SK-N-SH (cell line): ENCODE measurements at regions not wholly inside any gene's neighbourhood (a gene's known extent, or its start where the extent isn't known, plus 50 kb on each side); places are given as distances from the start of the nearest gene placed in this dataset.

Source experiments
- CTCF ChIA-PET: fragments of 300-600, 350-600 bp; formaldehyde crosslinking; extraction: SDS; loops from one replicate; lab custom pipeline; 2021; lab: Yijun Ruan, JAX
- POLR2A ChIA-PET: fragments of 350-600 bp; sonication (Branson Sonifier 250); formaldehyde crosslinking; extraction: SDS; loops from one replicate; lab custom pipeline; 2020; ENCODE audit warnings: antibody characterized with exemption, inconsistent platforms; lab: Yijun Ruan, JAX
- DNase-seq: peaks from one replicate; pipeline ENCODE4 v3.0.0; 2012
- H2AFZ ChIP-seq: fragments of 200-600 bp; sonication (generic); 2 replicates; pipeline ENCODE4 v1.8.1; 2016; ENCODE audit warnings: antibody characterized with exemption, mild to moderate bottlenecking, low read depth
- H3F3A ChIP-seq: fragments of 200-600 bp; sonication (generic); replicated peaks from 2 replicates; pipeline ENCODE3; 2016; ENCODE audit warnings: antibody characterized with exemption, mild to moderate bottlenecking; ENCODE audit not compliant: insufficient read depth
- H3K27ac ChIP-seq, 2 experiments: fragments of 200-500 bp in 1 of 2; fragments of 200-600 bp in 1 of 2; sonication (Bioruptor generic) in 1 of 2; sonication (generic), shearing (Covaris generic) in 1 of 2; 2 replicates each; pipeline versions ENCODE4 v1.5.1 to v1.6.1; 2014 to 2016; ENCODE audit warnings: low read depth in 2 of 2, inconsistent platforms in 1 of 2, low read length in 1 of 2, mild to moderate bottlenecking in 1 of 2, mixed read lengths in 1 of 2
- H3K27me3 ChIP-seq: fragments of 200-600 bp; sonication (generic), shearing (Covaris generic); 2 replicates; pipeline ENCODE4 v1.6.1; 2016; ENCODE audit warnings: mixed run types; ENCODE audit not compliant: insufficient read depth
- H3K36me3 ChIP-seq, 2 experiments: fragments of 200-500 bp in 1 of 2; fragments of 200-600 bp in 1 of 2; sonication (Bioruptor generic) in 1 of 2; sonication (generic) in 1 of 2; replicated peaks in 1 of 2; 2 replicates each; pipeline versions ENCODE3 to v1.5.1; 2014 to 2016; ENCODE audit warnings: low read length in 1 of 2, mild to moderate bottlenecking in 1 of 2; ENCODE audit not compliant: insufficient read depth in 2 of 2, control insufficient read depth in 1 of 2
- H3K4me1 ChIP-seq, 2 experiments: fragments of 200-500 bp in 1 of 2; fragments of 200-600 bp in 1 of 2; sonication (Bioruptor generic) in 1 of 2; sonication (generic), shearing (Covaris generic) in 1 of 2; 2 replicates each; pipeline versions ENCODE4 v1.5.1 to v1.6.1; 2014 to 2016; ENCODE audit warnings: low read depth in 1 of 2, low read length in 1 of 2, mixed run types in 1 of 2; ENCODE audit not compliant: insufficient read depth in 2 of 2, control insufficient read depth in 1 of 2
- H3K4me2 ChIP-seq: fragments of 200-600 bp; sonication (generic), shearing (Covaris generic); 2 replicates; pipeline ENCODE4 v1.6.1; 2017; ENCODE audit warnings: mixed run types
- H3K4me3 ChIP-seq, 2 experiments: fragments of 200-500 bp in 1 of 2; fragments of 200-600 bp in 1 of 2; sonication (Bioruptor generic) in 1 of 2; sonication (generic), shearing (Covaris generic) in 1 of 2; 2 replicates each; pipeline versions ENCODE4 v1.5.1 to v1.8.1; 2014 to 2016; ENCODE audit warnings: low read depth in 2 of 2, inconsistent platforms in 1 of 2, low read length in 1 of 2, mild to moderate bottlenecking in 1 of 2, mixed read lengths in 1 of 2, moderate library complexity in 1 of 2
- H3K79me2 ChIP-seq: fragments of 200-600 bp; sonication (generic); 2 replicates; pipeline ENCODE4 v1.8.1; 2017; ENCODE audit warnings: mild to moderate bottlenecking; ENCODE audit not compliant: insufficient read depth
- H3K9ac ChIP-seq: fragments of 200-600 bp; sonication (generic); 2 replicates; pipeline ENCODE4 v1.6.1; 2017; ENCODE audit warnings: mixed run types
- H3K9me2 ChIP-seq: fragments of 200-600 bp; sonication (generic); 2 replicates; pipeline ENCODE4 v1.6.1; 2017; ENCODE audit warnings: mixed run types
- H3K9me3 ChIP-seq: fragments of 200-600 bp; sonication (generic); 2 replicates; pipeline ENCODE4 v1.6.1; 2017; ENCODE audit warnings: mixed run types, mild to moderate bottlenecking, moderate library complexity
- H4K20me1 ChIP-seq: fragments of 200-600 bp; sonication (generic); 2 replicates; pipeline ENCODE4 v1.6.1; 2017; ENCODE audit warnings: mild to moderate bottlenecking, mixed run types; ENCODE audit not compliant: insufficient read depth
- EP300 ChIP-seq, 2 experiments: IDR thresholded peaks; 2 replicates each; pipeline versions ENCODE4 v1.4.0 to v1.6.1; 2012; ENCODE audit warnings: borderline replicate concordance in 1 of 2, low read depth in 1 of 2, low read length in 1 of 2
- RCOR1 ChIP-seq: fragments of 150-350 bp; IDR thresholded peaks from 2 replicates; pipeline ENCODE4 v1.6.1; 2017; ENCODE audit warnings: antibody characterized with exemption, low read length
- RXRA ChIP-seq: IDR thresholded peaks from 2 replicates; pipeline ENCODE4 v1.4.0; 2012; ENCODE audit warnings: low read depth, mild to moderate bottlenecking, borderline replicate concordance
- SIN3A ChIP-seq: IDR thresholded peaks from 2 replicates; pipeline ENCODE4 v1.6.1; 2012; ENCODE audit warnings: low read depth, mild to moderate bottlenecking, low read length, moderate library complexity, borderline replicate concordance
- USF1 ChIP-seq: IDR thresholded peaks from 2 replicates; pipeline ENCODE4 v1.4.0; 2012; ENCODE audit warnings: low read depth, borderline replicate concordance
- WGBS: methylation state at CpG from one replicate; pipeline ENCODE4 v1.1.6; 2017; ENCODE audit warnings: low lambda C conversion rate; 5-methylcytosine and 5-hydroxymethylcytosine counted together

DNA sequence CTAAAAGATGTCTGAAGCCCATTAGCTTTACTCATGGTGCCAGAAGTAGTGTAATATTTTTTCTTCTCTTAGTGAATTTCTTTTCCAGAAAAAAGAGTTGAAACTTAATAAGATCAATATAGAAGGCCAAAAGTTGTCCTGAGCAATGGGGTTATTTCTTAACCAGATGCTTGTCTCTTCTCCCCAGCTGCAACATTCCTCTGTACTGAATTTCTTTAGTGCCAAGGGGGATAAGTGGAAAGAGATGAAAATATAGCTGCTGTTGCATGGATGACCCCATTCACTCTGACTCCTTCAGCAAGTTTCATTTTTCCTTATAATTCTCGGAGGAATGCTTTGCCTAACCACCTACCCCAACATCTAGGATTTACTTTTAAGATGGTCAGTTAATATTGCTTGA, 675.0 kb downstream of the USP25 start:
- no peak for DNase-seq
- POLR2A ChIA-PET = no interaction called here
- H3K4me2 ChIP-seq = no peak overlapping the region
- H3K27ac ChIP-seq = no peak overlapping the region
- no peaks in the 10 kb centered on the region for H3K36me3 ChIP-seq
- no peaks in the 10 kb centered on the region for H3F3A ChIP-seq
- no peaks in the 10 kb centered on the region for H3K9me3 ChIP-seq
- no peaks in the 10 kb centered on the region for H3K9me2 ChIP-seq
- no peaks in the 10 kb centered on the region for H3K27me3 ChIP-seq
- no peaks in the 10 kb centered on the region; a peak in 1 of 4 replicates for H3K4me1 ChIP-seq
- CTCF ChIA-PET = interaction anchor here (1.9 kb wide), 1 partner anchor 13 kb away, joined by 4 read pairs; no protein-coding TSS in a partner anchor
- no peak overlapping the region for H2AFZ ChIP-seq
- 33% methylated on average over 1 of the region's 1 CpG for WGBS
- no peaks in the 10 kb centered on the region for H4K20me1 ChIP-seq
- no peak for TF ChIP-seq SIN3A
- no peak overlapping the region for H3K4me3 ChIP-seq
- H3K9ac ChIP-seq = no peak overlapping the region
- H3K79me2 ChIP-seq = no peaks in the 10 kb centered on the region

DNA sequence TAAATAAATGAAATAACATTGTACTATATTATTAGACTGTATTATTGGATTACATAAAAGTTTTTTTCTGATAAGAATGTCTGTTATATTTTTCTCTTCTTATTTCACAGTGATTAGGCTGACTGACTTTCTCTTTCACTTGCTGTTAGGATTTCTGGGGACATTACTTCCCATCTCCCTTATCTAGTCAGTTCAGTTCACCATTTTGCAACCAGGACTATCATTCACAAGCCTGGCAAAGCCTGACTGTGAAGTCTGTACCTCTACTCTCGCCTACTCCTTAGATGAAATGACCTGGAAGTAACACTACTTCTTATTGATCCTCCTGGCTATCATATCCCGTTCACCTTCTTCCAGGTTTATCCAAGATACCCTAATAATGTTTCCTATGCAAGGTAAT, 676.6 kb downstream of the USP25 start:
- no peaks in the 10 kb centered on the region for H3K9me2 ChIP-seq
- no peaks in the 10 kb centered on the region for H4K20me1 ChIP-seq
- WGBS = 25% methylated on average over 2 of the region's 2 CpGs
- no peak for DNase-seq
- no peaks in the 10 kb centered on the region for H3K27me3 ChIP-seq
- ChIA-PET CTCF (no interaction called here), POLR2A (no interaction called here)
- TF ChIP-seq RXRA (no peak), RCOR1 (no peak), USF1 (no peak)
- H3K9me3 ChIP-seq = no peaks in the 10 kb centered on the region
- no peaks in the 10 kb centered on the region for H3F3A ChIP-seq
- no peaks in the 10 kb centered on the region for H3K36me3 ChIP-seq
- H3K4me3 ChIP-seq = no peak overlapping the region
- H3K9ac ChIP-seq = no peak overlapping the region
- no peaks in the 10 kb centered on the region; a peak in 1 of 4 replicates for H3K4me1 ChIP-seq
- H3K4me2 ChIP-seq = no peak overlapping the region
- H3K27ac ChIP-seq = no peak overlapping the region
- H3K79me2 ChIP-seq = no peaks in the 10 kb centered on the region
- no peak overlapping the region for H2AFZ ChIP-seq

DNA sequence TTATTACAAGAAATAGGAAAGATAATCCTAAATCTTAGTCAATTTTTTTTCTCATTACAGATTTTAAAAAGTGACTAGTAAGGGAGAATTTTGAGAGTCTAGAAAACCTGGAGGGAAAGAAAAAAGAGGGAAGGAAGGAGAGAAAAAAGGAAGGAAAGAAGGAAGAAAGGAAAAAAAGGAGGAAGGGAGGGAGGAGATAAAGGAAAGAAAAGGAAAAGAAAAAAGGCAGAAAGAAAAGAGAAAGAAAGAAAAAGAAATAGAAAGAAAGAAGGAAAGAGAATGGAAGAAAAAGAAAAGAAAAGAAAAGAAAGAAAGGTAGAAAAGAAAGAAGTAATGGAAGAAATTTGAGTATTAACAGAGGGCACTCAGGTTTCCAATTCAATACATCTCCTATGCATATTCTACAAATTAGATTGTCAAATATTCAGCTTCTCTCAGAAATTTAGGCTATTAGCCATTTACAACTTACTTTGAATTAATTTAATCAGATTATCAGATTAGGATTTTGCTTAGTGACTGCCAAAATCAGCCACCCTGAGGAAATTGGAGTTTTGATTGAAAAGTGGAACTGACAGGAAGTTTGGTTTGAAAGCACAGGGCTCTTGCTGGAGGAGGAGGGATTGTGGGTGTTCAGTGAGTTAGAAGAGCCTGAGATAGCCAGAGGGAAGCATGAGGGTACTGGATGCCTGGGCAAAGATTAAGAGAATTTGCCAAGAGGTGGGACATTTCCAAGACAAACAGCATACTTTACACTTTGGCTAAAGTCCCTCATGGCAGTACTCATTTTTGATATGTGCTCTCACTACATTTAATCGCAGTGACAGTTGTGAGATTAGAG, 677.8 kb downstream of the USP25 start:
- POLR2A ChIA-PET = no interaction called here
- Histone ChIP-seq H3K4me2 (no peak overlapping the region), H3K27ac (peak overlapping the region in 1 of 2 experiments; percentile 28; a peak in 2 of 4 replicates)
- TF ChIP-seq RXRA = no peak
- 0 out of 4 replicates have a peak, but pooled peaks of 1 of the 2 experiments have one; percentile 8 for TF ChIP-seq EP300 (IDR thresholded peaks at IDR 0.05; ENCODE audit: borderline replicate concordance in 1 of 2, low read depth in 1 of 2, low read length in 1 of 2)
- TF ChIP-seq, all 33 proteins: peak for 1
- Histone ChIP-seq H4K20me1 (no peaks in the 10 kb centered on the region), H3K9me3 (no peaks in the 10 kb centered on the region), H3F3A (no peaks in the 10 kb centered on the region), H3K4me1 (no peaks in the 10 kb centered on the region; a peak in 1 of 4 replicates), H3K9me2 (no peaks in the 10 kb centered on the region), H2AFZ (no peak overlapping the region), H3K9ac (no peak overlapping the region), H3K36me3 (no peaks in the 10 kb centered on the region), H3K27me3 (no peaks in the 10 kb centered on the region), H3K79me2 (no peaks in the 10 kb centered on the region), H3K4me3 (no peak overlapping the region)
- CTCF ChIA-PET = no interaction called here
- WGBS = 33% methylated on average over 1 of the region's 1 CpG
- DNase-seq = peak; percentile 24
